SK-N-MC (cell line): ENCODE measurements at regions not wholly inside any gene's neighbourhood (a gene's known extent, or its start where the extent isn't known, plus 50 kb on each side); places are given as distances from the start of the nearest gene placed in this dataset.

Source experiments
- EZH2 ChIP-seq: fragments of 200-600 bp; sonication (generic); IDR thresholded peaks from one replicate; pipeline ENCODE4 v1.6.1; 2017; ENCODE audit warnings: antibody characterized with exemption
- POLR2AphosphoS5 ChIP-seq: IDR thresholded peaks from 2 replicates; pipeline ENCODE4 v1.6.1; 2012; ENCODE audit warnings: mild to moderate bottlenecking, low read depth, low read length, borderline replicate concordance

DNA sequence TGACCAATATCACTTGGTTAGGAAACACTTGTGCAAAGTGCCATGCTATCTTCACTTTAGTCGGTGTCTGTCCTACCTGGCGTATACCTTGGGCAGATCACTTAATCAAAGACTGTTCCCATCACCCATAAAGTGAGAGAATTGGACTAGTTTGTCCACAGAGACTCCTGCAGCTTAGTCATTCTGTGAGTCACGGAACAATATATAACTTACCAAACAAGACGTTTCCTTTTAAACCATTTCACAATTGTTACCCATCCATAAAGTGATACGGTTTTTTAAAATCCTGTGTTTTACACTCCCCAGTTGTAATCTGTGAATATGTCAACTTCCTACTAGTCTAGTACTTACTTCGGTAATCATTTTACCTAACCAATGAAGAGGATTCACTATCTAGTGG is 499.3 kb upstream of the SMIM21 start:
- TF ChIP-seq EZH2 = no peak
- TF ChIP-seq POLR2AphosphoS5 = no peak
